NCI-H524 (cell line): ENCODE measurements at regions not wholly inside any gene's neighbourhood (a gene's known extent, or its start where the extent isn't known, plus 50 kb on each side); places are given as distances from the start of the nearest gene placed in this dataset.
"Not testable (repeated sequence)": the region's sequence is repeated elsewhere in the genome, so short reads cannot be mapped to it uniquely, and the experiment has no call there.

ENCODE experiments used
- DNase-seq, 2 experiments: peaks; one replicate each; lab custom pipeline; 2025; lab: John Stamatoyannopoulos, UW

- not testable (repeated sequence) for DNase-seq
Measured at GRCh38 chr6:86872810-86873209, 64.5 kb upstream of the HTR1E start.

DNA sequence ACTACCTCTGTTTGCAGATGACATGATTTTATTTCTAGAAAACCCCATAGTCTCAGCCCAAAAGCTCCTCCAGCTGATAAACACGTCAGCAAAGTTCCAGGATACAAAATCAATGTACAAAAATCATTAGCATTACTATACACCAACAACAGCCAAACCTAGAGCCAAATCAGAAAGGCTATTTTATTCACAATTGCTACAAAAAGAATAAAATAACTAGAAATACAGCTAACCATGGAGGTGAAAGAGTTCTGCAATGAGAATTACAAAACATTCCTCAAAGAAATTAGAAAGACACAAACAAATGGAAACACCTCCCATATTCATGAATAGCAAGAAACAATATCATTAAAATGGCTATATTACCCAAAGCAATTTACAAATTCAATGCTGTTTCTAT, 65.6 kb upstream of the HTR1E start:
- no peak for DNase-seq

- DNase-seq, result no peak
Measured at GRCh38 chr6:86869500-86869899, 67.8 kb upstream of the HTR1E start.

DNA sequence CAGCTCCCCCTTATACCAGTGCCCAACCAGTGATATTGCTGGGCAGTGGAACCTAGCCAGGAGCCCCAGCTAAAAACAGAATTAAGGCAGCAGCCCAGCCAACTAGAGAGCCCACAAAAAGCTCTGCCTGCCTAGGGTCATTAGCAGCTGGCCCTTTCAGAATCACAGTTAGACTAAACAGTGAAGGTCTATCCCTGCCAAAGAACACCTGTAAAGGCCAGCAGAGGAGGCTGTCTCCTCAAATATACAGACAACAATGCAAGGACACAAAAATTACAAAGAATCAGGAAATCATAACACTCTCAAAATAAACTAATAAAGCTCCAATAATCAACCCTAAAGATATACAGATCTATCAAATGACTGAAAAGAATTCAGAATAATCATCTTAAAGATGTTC, 77.8 kb upstream of the HTR1E start:
- DNase-seq, result peak in 1 of 2 experiments; percentile 31

DNA sequence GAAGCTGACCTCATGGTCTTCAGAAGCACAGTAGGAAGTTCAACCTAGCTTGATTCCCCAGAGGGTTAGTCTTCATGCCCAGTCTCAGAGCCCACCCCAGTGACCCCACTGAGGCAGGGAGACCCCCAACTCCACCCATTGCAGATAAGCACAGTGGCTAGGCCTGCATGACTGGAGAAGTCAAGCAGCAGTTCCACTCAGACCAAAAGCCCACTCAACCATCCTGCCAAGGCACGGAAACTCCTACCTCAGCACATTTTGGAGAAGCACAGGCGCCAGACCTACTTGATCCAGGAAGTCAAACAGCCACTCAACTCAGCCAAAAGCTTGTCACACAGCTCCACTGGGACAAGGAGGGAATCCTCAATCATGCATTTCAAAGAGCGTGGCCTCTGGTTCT, 78.4 kb upstream of the HTR1E start:
- DNase-seq, result no peak

GRCh38 chr6:86857783-86858182, 79.5 kb upstream of the HTR1E start:
- DNase-seq, result no peak

GRCh38 chr6:86856937-86857563, 80.3 kb upstream of the HTR1E start:
- peak; percentile 4 to 56 for DNase-seq

- no peak for DNase-seq
Measured at GRCh38 chr6:86856379-86856778, 80.9 kb upstream of the HTR1E start.

DNA sequence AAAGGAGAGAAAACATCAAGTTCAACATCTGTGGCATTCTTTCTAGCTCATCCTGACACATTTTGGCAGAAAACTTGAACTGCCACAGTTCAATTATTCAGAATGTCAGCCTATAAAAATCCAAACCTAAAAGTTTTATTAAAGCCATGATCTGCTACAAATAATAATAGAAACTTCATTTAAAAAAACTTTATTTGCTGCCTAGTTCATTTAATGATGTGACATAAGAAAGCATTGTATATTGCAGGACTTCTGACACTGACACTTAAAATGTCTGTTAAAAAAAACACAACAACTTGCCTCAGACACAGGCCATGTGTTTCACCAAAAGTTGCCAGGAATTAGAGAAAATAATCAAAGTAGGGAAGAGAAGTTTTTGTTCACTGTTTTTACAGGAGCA, 88.3 kb upstream of the HTR1E start:
- no peak for DNase-seq

- no peak for DNase-seq
Measured at GRCh38 chr6:86832686-86833085, 104.6 kb upstream of the HTR1E start.

- DNase-seq, result no peak
Measured at GRCh38 chr6:86825436-86825835, 111.9 kb upstream of the HTR1E start.

- no peak for DNase-seq
Measured at GRCh38 chr6:86822747-86823146, 114.6 kb upstream of the HTR1E start.

- DNase-seq, result no peak
Measured at GRCh38 chr6:86820750-86821149, 116.6 kb upstream of the HTR1E start.

GRCh38 chr6:86793649-86794048, 143.7 kb upstream of the HTR1E start:
- no peak for DNase-seq

GRCh38 chr6:86791476-86791875, 145.9 kb upstream of the HTR1E start:
- no peak for DNase-seq

GRCh38 chr6:86789779-86790411, 147.4 kb upstream of the HTR1E start:
- DNase-seq, result no peak

- no peak for DNase-seq
Measured at GRCh38 chr6:86782328-86782727, 155.0 kb upstream of the HTR1E start.

GRCh38 chr6:86780923-86781322, 156.4 kb upstream of the HTR1E start:
- DNase-seq, result no peak

DNA sequence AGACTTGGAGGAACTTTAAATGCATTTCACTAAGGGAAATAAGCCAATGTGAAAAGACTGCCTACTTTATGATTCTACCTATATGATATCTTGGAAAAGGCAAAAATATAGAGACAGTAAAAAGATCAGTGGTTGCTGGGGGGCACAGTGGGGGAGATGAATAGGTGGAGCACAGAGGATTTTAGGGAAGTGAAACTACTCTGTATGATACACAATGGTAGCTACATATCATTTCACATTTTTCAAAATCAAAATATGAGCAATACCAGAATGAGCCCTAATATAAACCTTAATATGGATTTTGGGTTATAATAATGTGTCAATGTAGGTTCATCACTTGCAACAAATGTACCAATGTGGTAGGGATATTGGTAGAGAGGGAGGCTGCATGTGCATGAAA, 161.4 kb upstream of the HTR1E start:
- no peak for DNase-seq

DNA sequence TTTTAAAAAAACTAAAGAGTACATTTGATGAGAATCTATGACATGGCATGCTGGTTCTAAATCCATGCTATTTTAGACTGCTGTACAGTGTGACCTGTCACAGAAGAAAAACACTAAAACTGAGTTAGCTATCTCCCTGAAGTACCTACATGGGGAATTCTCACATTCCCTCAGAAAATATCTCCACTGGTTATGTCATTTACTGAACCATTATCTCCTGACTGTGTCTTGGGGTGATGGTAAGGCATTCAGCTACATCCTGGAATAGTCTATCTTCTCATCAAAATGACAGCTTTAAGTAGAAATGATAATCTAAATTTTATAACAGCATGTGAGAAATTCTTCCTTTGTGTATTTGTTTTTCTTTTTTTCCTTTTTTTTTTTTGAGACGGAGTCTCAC, 172.1 kb upstream of the HTR1E start:
- DNase-seq, result no peak

GRCh38 chr6:86759953-86760352, 177.4 kb upstream of the HTR1E start:
- not testable (repeated sequence) for DNase-seq

DNA sequence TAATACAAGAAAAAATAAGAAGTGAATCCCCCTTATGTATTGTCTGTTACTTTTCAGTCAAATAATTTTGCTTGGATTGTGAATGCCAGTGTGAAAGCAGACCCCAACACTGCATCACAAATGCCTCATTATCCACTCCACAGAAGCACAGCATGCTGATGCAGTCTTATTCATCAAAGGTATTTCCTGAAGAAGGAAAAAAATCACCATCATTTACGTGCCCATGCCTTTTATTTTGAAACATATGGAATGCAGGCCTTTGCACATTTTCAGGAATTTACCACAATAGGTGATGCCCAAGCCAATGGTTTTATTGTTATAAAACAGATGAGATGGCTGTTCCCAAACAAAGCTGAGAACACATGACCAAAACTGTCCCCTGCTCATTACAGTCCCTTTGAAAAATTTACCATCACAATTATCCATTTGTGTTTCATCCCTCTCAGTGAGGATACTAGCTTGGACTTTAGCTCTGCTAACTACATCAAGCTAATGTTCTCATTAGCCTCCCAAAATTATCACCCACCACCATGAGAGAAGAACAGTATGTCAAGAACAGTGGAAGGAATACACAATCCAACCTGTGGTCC, 180.6 kb upstream of the HTR1E start:
- no peak for DNase-seq

DNA sequence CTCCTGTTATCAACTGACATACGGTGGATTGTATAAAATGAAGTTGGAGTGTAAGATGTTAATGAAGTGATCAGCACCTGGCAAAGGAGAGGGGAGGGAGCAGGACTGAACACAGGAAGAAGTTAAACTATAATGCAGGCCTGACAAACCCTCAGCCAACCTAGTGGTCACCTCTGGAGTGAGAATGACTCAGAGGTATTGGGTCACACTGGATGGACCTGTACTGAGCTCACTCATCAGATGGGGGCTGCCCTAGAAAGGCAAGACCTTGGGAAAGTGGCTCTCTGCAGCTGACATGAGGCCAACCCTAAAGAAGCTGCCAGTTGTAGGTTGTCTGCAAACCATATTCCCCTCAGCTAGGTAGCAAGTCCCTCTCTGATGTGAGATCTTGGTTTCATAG, 193.3 kb upstream of the HTR1E start:
- DNase-seq, result no peak

DNA sequence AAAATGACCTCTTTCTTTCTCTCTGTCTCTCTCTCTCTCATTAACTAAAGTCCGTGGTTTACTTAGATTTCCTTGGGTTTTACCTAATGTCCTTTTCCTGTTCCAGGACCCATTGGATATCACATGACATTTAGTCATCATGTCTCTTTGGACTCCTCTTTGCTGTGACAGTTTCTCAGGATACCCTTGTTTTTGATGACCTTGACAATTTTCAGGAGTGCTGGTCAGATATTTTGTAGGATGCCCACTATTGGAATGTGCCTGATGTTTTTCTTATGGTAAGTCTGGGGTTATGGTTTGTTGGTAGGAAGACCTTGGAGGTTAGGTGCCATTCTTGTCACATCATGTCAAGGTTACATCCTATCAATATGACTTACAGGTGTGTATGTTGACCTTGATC, 199.2 kb upstream of the HTR1E start:
- no peak for DNase-seq
